IMR-90 (cell line): ENCODE measurements at regions not wholly inside any gene's neighbourhood (a gene's known extent, or its start where the extent isn't known, plus 50 kb on each side); places are given as distances from the start of the nearest gene placed in this dataset.

ENCODE experiments used
- BHLHE40 ChIP-seq: fragments of 150-350 bp; IDR thresholded peaks from 2 replicates; pipeline ENCODE4 v1.6.1; 2016; ENCODE audit warnings: mild to moderate bottlenecking, low read depth, low read length
- CTCF ChIP-seq: conservative IDR thresholded peaks from 2 replicates; pipeline ENCODE4 v1.5.1; 2012; ENCODE audit warnings: mild to moderate bottlenecking, low read depth, low read length, improper control_type of control experiment
- MAZ ChIP-seq: IDR thresholded peaks from 2 replicates; pipeline ENCODE4 v1.6.1; 2012; ENCODE audit warnings: low read depth, mild to moderate bottlenecking, low read length, improper control_type of control experiment, moderate library complexity, borderline replicate concordance
- POLR2A ChIP-seq: IDR thresholded peaks from 2 replicates; pipeline ENCODE4 v1.6.1; 2012; ENCODE audit warnings: mild to moderate bottlenecking, low read depth, low read length
- RCOR1 ChIP-seq: IDR thresholded peaks from 2 replicates; pipeline ENCODE4 v1.6.1; 2012; ENCODE audit warnings: mild to moderate bottlenecking, low read length, improper control_type of control experiment; ENCODE audit not compliant: insufficient replicate concordance
- RFX5 ChIP-seq: IDR thresholded peaks from 2 replicates; pipeline ENCODE4 v1.8.0; 2012; ENCODE audit warnings: low read depth, mild to moderate bottlenecking, low read length, moderate library complexity
- USF2 ChIP-seq: fragments of 150-350 bp; IDR thresholded peaks from 2 replicates; pipeline ENCODE4 v1.6.1; 2017; ENCODE audit warnings: mild to moderate bottlenecking, antibody characterized with exemption, low read length, low read depth

GRCh38 chr10:63703113-63703670, 182.0 kb downstream of the REEP3 start:
- TF ChIP-seq CTCF (no peak), RFX5 (no peak), POLR2A (no peak), USF2 (no peak), BHLHE40 (no peak), MAZ (no peak), RCOR1 (no peak)
